ENCODE measurements at regions not wholly inside any gene's neighbourhood (a gene's known extent, or its start where the extent isn't known, plus 50 kb on each side); places are given as distances from the start of the nearest gene placed in this dataset.

GRCh38 chr4:116860891-116861290 lies 224.5 kb downstream of the TRAM1L1 start:
- no peaks in the 10 kb centered on the region for H3K36me3 Mint-ChIP-seq (ENCODE audit: low read depth)
- no peak overlapping the region for H3K4me3 Mint-ChIP-seq
- no peaks in the 10 kb centered on the region for H3K27me3 Mint-ChIP-seq (ENCODE audit: insufficient read depth)
- H3K27ac Mint-ChIP-seq = no peak overlapping the region
- no peaks in the 10 kb centered on the region for H3K4me1 Mint-ChIP-seq (ENCODE audit: low read depth)
- TF ChIP-seq, protein P1, sequence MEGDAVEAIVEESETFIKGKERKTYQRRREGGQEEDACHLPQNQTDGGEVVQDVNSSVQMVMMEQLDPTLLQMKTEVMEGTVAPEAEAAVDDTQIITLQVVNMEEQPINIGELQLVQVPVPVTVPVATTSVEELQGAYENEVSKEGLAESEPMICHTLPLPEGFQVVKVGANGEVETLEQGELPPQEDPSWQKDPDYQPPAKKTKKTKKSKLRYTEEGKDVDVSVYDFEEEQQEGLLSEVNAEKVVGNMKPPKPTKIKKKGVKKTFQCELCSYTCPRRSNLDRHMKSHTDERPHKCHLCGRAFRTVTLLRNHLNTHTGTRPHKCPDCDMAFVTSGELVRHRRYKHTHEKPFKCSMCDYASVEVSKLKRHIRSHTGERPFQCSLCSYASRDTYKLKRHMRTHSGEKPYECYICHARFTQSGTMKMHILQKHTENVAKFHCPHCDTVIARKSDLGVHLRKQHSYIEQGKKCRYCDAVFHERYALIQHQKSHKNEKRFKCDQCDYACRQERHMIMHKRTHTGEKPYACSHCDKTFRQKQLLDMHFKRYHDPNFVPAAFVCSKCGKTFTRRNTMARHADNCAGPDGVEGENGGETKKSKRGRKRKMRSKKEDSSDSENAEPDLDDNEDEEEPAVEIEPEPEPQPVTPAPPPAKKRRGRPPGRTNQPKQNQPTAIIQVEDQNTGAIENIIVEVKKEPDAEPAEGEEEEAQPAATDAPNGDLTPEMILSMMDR (IDR thresholded peaks at IDR 0.05) = no peak
- no peak for DNase-seq
- H3K9me3 Mint-ChIP-seq = peaks cover 25% of the 10 kb centered on the region; the same call in 1 of the 2 replicates

DNA sequence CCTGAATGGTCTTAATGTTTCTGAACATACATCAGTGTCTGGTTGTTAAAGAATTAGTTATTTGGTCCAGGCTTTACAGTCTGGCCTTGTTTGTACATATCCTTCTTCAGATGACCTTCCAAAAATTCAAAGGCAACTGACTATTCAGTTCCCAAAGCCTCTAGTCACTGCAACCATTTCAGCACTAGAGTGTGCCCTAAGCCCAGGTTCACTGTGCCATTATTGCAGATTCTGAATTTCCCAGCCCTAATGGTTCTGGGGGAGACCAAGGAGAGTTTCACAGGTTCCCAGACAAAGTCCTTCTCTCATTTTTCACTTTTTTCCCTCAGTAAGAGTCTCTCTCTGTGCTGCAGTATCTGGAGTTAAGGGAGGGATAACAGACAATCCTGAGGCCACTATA lies 235.8 kb downstream of the TRAM1L1 start:
- Mint-ChIP-seq H3K36me3 (ENCODE audit: low read depth) (peaks cover 4% of the 10 kb centered on the region; the same call in 1 of the 2 replicates), H3K27ac (no peak overlapping the region), H3K4me3 (no peak overlapping the region), H3K9me3 (peaks cover 36% of the 10 kb centered on the region), H3K27me3 (ENCODE audit: insufficient read depth) (no peaks in the 10 kb centered on the region), H3K4me1 (ENCODE audit: low read depth) (no peaks in the 10 kb centered on the region)
- DNase-seq = no peak
- TF ChIP-seq, protein P1 (IDR thresholded peaks at IDR 0.05) = no peak

DNA sequence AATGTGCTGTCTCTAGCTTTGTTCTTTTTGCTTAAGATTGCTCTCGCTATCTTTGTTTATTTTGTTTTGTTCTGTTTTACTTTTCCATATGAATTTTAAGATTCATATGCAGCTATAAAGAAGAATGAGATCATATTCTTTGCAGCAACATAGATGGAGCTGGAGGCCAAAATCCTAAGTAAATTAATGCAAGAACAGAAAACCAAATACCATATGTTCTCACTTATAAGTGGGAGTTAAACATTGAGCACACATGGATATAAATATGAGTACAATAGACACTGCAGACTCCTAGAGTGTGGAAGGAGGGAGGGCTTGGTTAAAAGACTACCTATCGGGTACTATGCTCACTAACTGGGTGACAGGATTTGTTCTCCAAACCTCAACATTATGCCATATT lies 237.8 kb downstream of the TRAM1L1 start:
- TF ChIP-seq, protein P1 (IDR thresholded peaks at IDR 0.05) = no peak
- H3K27me3 Mint-ChIP-seq (ENCODE audit: insufficient read depth) = no peaks in the 10 kb centered on the region
- peaks cover 4% of the 10 kb centered on the region; the same call in 1 of the 2 replicates for H3K36me3 Mint-ChIP-seq (ENCODE audit: low read depth)
- no peak overlapping the region for H3K27ac Mint-ChIP-seq
- H3K4me3 Mint-ChIP-seq = no peak overlapping the region
- no peak for DNase-seq
- peaks cover 33% of the 10 kb centered on the region for H3K9me3 Mint-ChIP-seq
- no peaks in the 10 kb centered on the region for H3K4me1 Mint-ChIP-seq (ENCODE audit: low read depth)

GRCh38 chr4:116839826-116840225 lies 245.6 kb downstream of the TRAM1L1 start:
- TF ChIP-seq, protein P1 (IDR thresholded peaks at IDR 0.05) = no peak
- H3K27me3 Mint-ChIP-seq (ENCODE audit: insufficient read depth) = no peaks in the 10 kb centered on the region
- H3K36me3 Mint-ChIP-seq (ENCODE audit: low read depth) = no peaks in the 10 kb centered on the region

DNA sequence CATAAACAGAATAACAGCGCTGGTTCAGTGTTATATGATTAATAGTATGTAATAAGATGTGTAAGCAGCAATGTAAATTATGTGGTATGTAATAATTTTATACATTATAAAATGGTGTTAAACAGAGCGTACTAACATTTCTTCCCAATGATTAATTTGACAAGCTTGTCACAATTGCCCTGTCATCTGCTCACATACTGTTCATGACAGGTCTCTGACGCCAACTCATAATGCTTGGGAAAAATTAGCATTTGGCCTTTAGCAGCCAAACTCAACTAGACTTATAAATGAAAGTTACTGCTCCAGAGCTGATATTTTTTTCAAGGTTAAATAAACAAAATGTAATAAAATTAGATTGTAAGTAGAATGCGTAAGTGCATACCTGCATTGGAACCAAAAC lies 246.8 kb downstream of the TRAM1L1 start:
- H3K4me1 Mint-ChIP-seq (ENCODE audit: low read depth) = no peaks in the 10 kb centered on the region
- H3K27ac Mint-ChIP-seq = no peak overlapping the region
- H3K9me3 Mint-ChIP-seq = peaks cover 40% of the 10 kb centered on the region
- no peaks in the 10 kb centered on the region for H3K36me3 Mint-ChIP-seq (ENCODE audit: low read depth)
- TF ChIP-seq, protein P1 (IDR thresholded peaks at IDR 0.05) = no peak
- no peaks in the 10 kb centered on the region for H3K27me3 Mint-ChIP-seq (ENCODE audit: insufficient read depth)
- H3K4me3 Mint-ChIP-seq = no peak overlapping the region
- no peak for DNase-seq

More at GRCh38 chr4:116839826-116840225, 245.6 kb downstream of the TRAM1L1 start:
- H3K9me3 Mint-ChIP-seq = peaks cover 28% of the 10 kb centered on the region
- H3K27ac Mint-ChIP-seq = no peak overlapping the region
- no peaks in the 10 kb centered on the region for H3K4me1 Mint-ChIP-seq (ENCODE audit: low read depth)
- H3K4me3 Mint-ChIP-seq = no peak overlapping the region
- no peak for DNase-seq

- H3K27me3 Mint-ChIP-seq (ENCODE audit: insufficient read depth) = no peaks in the 10 kb centered on the region
- no peak overlapping the region for H3K4me3 Mint-ChIP-seq
- DNase-seq = no peak
- H3K27ac Mint-ChIP-seq = no peak overlapping the region
- H3K9me3 Mint-ChIP-seq = peaks cover 56% of the 10 kb centered on the region
- peaks cover 9% of the 10 kb centered on the region; the same call in 1 of the 2 replicates for H3K36me3 Mint-ChIP-seq (ENCODE audit: low read depth)
- TF ChIP-seq, protein P1 (IDR thresholded peaks at IDR 0.05) = no peak
- H3K4me1 Mint-ChIP-seq (ENCODE audit: low read depth) = no peaks in the 10 kb centered on the region
Measured at GRCh38 chr4:116829187-116829586, 256.2 kb downstream of the TRAM1L1 start.

Measured in HFFc6 (cell line).